ENCODE measurements at regions not wholly inside any gene's neighbourhood (a gene's known extent, or its start where the extent isn't known, plus 50 kb on each side); places are given as distances from the start of the nearest gene placed in this dataset.
"Not testable (repeated sequence)": the region's sequence is repeated elsewhere in the genome, so short reads cannot be mapped to it uniquely, and the experiment has no call there.

DNA sequence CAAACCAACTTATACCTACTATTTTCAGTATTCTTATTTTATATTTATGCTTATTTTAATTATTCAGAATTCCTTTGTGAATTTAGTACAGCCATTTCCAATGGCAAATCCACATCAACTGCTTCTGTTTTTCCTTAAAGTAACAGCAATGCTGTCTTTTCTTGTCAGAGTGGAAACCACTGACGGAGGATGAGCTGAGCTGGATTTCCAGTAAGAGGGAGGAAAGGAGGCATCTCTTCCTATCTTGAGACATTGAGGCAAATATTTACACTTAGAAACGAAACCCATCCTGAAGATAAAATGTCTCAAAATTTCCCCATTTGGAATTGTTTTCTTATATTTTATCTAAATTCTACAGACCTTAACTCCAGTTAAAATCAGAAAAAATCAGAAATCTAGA, 66.1 kb upstream of the SLC44A3 start:
- TF ChIP-seq, protein P1, sequence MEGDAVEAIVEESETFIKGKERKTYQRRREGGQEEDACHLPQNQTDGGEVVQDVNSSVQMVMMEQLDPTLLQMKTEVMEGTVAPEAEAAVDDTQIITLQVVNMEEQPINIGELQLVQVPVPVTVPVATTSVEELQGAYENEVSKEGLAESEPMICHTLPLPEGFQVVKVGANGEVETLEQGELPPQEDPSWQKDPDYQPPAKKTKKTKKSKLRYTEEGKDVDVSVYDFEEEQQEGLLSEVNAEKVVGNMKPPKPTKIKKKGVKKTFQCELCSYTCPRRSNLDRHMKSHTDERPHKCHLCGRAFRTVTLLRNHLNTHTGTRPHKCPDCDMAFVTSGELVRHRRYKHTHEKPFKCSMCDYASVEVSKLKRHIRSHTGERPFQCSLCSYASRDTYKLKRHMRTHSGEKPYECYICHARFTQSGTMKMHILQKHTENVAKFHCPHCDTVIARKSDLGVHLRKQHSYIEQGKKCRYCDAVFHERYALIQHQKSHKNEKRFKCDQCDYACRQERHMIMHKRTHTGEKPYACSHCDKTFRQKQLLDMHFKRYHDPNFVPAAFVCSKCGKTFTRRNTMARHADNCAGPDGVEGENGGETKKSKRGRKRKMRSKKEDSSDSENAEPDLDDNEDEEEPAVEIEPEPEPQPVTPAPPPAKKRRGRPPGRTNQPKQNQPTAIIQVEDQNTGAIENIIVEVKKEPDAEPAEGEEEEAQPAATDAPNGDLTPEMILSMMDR (conservative IDR thresholded peaks at IDR 0.05; ENCODE audit: low read depth, low read length), result no peak
- H3K4me3 ChIP-seq (ENCODE audit: low read depth, low read length), result no peak overlapping the region
- DNase-seq (ENCODE audit: low read depth), result no peak

DNA sequence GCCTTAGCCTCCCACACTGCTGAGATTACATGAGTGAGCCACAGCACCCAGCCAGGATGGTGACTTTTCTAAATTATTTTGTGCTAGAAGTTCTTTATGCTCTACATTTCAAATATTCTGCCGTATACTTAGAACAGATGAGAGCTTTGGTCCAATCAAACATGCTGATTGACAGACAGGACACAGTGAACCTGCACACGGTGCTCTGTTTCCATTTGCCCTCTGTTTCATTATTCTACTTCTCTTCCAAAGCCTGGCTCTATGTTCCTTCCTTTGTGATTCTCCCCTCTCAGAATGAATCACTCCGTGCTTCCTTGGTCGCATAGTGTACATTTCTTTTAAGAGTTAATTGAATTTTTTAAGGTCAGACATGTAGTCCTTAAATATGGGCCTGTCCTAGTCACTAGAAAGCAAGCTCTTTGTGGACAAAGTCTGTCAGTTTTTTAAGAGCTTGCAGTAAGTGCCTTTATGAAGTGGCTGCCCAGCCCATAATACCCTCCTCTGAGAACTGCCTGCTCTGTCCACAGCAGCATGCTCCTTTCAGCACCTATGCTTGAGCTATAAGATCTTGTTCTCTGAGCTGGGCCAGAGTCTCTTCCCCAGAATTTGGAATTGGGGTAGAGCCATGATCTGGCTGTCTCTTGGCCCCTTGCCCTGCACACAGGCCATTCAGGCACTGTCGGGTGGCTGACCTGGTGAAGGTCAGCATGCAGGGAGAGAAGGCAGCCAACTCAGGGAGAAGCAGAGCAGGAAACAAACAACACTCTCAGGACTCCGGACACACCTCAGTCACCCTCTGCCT, 66.8 kb upstream of the SLC44A3 start:
- peak; percentile 63 for DNase-seq (ENCODE audit: low read depth)
- TF ChIP-seq, protein P1 (conservative IDR thresholded peaks at IDR 0.05; ENCODE audit: low read depth, low read length), result no peak
- H3K4me3 ChIP-seq (ENCODE audit: low read depth, low read length), result no peak overlapping the region

DNA sequence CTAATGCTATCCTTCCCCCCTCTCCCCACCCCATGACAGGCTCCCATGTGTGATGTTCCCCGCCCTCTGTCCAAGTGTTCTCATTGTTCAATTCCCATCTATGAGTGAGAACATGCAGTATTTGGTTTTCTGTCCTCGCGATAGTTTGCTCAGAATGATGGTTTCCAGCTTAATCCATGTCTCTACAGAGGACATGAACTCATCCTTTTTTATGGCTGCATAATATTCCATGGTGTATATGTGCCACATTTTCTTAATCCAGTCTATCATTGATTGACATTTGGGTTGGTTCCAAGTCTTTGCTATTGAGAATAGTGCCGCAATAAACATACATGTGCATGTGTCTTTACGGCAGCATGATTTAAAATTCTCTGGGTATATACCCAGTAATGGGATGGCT, 68.7 kb upstream of the SLC44A3 start:
- not testable (repeated sequence) for DNase-seq (ENCODE audit: low read depth); H3K4me3 ChIP-seq (ENCODE audit: low read depth, low read length)

DNA sequence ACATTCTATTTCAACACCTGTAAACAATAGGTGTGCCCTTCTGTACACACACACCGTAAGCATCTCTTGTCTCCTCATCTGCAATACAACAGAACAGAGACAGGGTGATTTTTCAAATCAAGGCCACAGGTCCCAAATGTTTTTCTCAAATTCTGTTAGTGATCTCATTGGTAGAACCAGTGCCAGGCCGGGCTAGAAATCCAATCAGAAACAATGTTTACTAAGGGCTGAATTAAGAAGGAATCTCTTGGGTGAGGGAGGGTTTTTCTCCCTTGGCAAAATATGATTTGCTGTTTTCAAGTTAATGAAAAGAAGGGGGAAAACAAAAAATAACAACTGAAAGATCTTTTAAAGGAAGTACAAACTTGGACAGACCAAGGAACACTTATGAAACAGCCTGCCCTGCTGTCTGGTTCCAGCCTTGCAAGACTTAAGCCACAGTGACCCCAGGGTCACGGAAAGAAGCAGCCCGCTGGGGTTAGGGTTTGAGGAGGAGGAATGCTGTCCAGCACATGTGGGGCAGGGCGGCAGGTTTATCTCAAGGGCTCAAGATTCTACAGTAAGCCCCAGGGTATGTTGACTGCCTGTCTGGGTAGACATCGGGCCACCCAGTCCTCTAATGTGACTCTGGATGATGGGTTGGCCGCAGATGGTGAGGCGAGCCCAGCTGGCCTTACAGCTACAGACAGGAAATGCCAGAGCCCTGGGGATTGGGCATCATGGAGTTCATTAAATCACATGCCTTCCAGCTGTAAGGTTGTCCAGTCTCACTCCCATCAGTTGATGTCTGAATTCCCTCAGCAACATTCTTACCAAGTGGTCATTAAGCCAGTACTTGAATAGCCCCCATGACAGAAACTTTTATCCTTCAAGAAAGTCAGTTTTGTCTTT, 73.3 kb upstream of the SLC44A3 start:
- peak; percentile 89 for DNase-seq (ENCODE audit: low read depth)
- TF ChIP-seq, protein P1 (conservative IDR thresholded peaks at IDR 0.05; ENCODE audit: low read depth, low read length), result peak; percentile 51
- H3K4me3 ChIP-seq (ENCODE audit: low read depth, low read length), result no peak overlapping the region

DNA sequence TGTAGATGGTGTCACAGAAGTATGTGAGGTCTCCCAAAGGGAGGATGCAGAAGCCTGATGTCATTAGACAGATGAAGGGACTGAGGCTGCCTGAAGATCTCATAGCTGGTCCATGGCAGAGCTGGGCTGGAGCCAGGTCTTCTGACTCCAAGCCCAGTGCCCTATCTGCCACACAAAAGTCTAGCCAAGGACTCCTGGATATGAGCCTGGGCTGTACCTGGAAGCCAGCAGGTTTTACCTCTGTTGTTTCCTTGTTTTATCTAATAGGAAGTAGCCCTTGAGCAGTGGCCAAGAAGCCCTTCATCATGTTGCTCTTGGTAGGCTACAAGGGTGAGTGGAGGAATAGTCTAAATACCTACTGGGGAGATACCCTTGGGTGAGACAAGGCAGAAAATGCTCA, 74.4 kb upstream of the SLC44A3 start:
- DNase-seq (ENCODE audit: low read depth), result no peak
- no peak overlapping the region for H3K4me3 ChIP-seq (ENCODE audit: low read depth, low read length)
- TF ChIP-seq, protein P1 (conservative IDR thresholded peaks at IDR 0.05; ENCODE audit: low read depth, low read length), result no peak

DNA sequence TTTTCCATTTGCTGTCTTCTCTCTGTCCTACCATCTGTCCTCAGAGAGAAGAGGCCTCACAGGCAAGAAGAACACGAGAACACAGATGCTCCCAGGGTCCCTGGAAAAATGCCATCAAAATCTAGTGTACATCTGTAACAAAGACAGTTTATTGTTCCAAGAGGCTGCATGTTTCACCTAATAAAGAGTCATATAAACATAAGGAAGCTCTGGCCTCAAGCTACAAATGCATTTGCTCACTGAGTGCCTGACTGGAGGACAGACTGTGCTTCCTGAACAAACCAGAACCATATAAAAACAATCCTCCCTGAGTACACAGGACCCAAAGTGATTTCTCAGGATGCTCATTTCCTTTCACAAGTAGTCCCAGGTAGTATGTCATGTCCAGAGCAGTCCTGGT, 76.3 kb upstream of the SLC44A3 start:
- DNase-seq (ENCODE audit: low read depth), result peak; percentile 72
- TF ChIP-seq, protein P1 (conservative IDR thresholded peaks at IDR 0.05; ENCODE audit: low read depth, low read length), result no peak
- H3K4me3 ChIP-seq (ENCODE audit: low read depth, low read length), result no peak overlapping the region

DNA sequence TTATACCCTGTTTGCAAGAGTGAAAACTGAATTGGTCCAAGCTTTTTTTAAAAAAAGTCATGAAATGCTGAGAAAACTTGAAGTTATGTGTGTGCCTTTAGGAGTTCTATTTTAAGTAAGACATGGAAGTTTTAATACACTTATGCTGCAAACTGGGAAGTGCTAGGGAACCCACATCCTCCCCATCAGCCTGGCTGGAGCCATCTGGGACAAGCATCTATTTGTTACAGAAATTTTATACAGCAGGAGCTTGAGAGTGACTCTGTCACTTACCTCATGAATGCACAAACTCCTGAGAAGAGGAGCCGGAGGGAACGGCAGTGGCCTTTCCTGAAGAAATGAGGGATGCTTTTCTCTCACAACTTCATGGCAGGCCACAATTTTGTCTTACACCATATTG, 78.2 kb upstream of the SLC44A3 start:
- no peak overlapping the region for H3K4me3 ChIP-seq (ENCODE audit: low read depth, low read length)
- no peak for DNase-seq (ENCODE audit: low read depth)
- TF ChIP-seq, protein P1 (conservative IDR thresholded peaks at IDR 0.05; ENCODE audit: low read depth, low read length), result no peak

All from choroid plexus epithelial cell (primary cell).